GM19043 (cell line): ENCODE measurements at regions not wholly inside any gene's neighbourhood (a gene's known extent, or its start where the extent isn't known, plus 50 kb on each side); places are given as distances from the start of the nearest gene placed in this dataset.

ENCODE experiments used
- ATAC-seq: cut with Tn5 transposase; IDR thresholded peaks from one replicate; pipeline ENCODE4 v1.9.1; 2021; ENCODE audit warnings: low read depth; ENCODE audit not compliant: unreplicated experiment

DNA sequence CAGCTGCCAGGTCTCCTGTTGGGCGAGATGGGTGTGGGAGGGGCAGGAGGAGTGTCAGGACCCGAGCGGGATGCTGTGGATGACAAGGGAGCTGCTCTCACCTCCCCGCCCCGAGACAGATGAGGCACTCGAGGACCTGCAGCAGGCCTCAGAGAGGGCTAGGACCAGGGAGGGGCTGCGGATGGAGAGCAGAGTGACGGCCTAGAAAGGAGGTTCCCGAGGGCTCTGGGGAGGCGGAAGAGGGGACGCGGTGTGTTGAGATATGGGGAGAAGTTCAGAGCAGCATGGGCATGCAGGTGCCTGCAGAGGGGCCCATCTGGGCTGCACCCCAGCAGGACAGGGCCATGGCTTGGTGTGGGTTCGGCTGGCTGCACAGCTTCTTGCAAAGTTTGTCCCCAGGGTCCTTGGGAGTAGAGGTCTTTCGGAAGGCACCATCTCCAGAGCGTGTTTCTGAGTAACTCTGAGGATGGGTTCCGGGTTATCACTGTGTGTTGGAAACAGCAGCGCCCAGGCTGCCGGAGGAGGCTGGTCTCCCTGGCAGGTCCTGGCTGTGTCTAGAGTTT lies 104.6 kb downstream of the PAX1 start:
- ATAC-seq: no peak

DNA sequence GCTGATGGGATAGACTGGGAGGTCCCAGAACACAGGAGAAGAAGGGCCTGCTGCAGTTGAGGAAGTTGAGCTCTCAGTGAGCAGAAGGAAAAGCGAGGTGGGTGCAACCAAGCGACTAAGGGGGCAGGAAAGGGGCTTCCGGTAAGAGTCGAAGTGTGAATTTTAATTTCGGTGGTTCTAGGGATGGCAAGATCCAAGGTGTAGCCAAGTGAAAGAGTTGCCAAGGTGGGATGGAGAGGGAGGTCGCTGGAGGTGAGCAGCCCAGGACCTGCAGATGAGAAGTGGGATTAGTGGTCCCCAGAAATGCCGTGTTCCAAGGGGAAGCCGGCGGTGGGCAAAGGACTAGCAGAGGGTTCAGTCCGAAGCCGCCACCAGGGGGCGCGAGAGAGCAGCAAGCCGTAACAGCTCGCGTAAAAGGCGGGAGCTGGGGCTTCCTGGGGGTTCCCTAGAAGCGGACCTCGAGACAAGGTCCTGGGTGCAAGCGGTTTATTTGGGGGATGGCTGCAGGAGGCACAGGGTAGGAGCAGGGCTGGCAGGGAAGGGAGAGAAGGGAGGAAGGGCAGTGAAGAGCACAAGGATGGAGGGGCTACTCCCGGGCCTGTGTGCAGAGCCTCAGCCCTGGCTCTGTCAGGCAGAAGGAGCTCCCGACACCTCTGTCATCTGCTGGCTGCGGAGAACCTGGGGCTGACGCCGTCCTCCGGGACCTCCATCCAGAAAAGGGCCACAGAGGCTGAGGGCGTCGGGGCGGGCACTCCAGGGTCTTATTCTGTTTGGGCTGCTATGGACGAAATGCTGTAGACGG lies 103.6 kb downstream of the PAX1 start:
- no peak for ATAC-seq

DNA sequence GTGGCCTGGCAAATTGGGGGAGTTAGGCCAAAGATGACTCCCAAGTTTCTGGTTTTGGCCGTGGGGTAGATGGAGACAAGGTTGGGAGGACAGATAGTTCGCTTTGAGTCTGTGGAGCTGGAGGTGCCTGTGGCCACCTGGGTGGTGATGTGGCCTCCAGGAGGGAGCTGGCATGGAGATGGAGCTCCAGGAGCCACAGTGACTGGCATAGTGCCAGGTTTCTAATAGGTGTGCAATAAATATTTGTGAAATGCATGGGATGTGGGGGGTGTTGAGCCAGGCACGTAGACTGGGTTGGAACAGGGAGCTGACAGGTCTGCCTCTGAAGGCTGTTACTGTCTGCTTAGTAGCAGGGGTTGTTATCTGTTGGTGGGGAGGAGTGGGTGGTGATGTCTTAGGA lies 102.7 kb downstream of the PAX1 start:
- ATAC-seq: no peak

DNA sequence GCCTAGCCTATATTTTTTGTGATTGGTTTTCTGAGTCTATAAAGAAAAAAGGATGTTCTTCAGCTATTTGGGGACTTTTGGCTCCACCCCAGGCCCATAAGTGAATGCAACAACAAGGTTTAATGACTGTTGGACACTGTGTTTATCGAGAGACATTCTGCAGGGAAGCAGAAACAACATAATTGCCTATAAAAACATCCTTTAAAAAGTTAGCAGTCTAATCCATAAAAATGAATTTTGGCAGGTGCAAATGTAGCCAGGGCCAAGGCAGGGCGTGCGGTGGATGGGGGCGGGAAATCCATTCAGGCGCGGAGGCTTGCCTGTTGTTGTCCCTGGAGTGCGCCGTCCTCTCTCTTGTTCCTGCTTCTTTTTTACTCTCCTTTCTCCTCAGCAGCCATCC lies 99.3 kb downstream of the PAX1 start:
- no peak for ATAC-seq

GRCh38 chr20:21801193-21801592 lies 95.7 kb downstream of the PAX1 start:
- ATAC-seq: no peak

DNA sequence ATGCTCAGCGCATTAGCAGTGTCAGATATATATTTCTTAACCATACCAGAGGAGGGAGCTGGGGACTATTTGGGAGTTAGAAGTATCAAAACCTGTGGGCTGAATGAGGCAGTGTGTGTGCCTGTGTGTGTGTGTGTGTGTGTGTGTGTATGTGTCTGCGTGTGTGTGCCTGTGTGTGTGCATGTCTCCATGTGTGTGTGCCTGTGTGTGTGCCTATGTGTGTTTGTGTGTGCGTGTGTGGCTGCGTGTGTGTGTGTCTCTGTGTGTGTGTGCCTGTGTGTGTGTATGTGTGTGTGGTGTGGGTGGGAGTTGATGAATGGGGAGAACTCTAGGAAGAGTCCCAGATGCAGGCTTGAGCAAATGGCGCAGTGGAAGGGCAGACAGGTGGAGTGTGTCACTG lies 92.9 kb downstream of the PAX1 start:
- ATAC-seq: no peak

DNA sequence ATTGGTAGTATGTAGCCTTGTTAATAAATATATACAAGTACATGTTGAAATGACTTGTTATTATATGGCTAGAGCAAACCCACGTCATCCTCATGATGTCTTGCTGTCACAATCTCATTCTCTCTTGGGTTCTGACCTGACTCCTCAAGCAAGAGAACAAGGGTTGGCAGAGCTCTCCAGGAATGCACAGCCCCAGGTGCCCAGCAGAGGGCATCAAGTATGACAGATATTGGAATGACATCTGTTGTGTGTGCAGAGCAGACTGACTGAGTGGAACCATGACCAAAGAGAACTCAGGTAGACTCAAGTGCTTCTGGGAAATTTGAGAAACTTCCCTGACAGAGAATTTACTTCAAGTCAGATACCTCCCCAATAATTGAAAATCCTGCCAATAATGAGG lies 90.6 kb downstream of the PAX1 start:
- no peak for ATAC-seq

GRCh38 chr20:21788082-21788481 lies 82.6 kb downstream of the PAX1 start:
- no peak for ATAC-seq

- no peak for ATAC-seq
These were observed 76.1 kb downstream of the PAX1 start for GRCh38 chr20:21781446-21782075.

GRCh38 chr20:21780528-21780927 lies 75.1 kb downstream of the PAX1 start:
- no peak for ATAC-seq
